Activated T-cell treated with anti-CD3 and anti-CD28 coated beads, Interleukin-2, amount 50 U/mL, for 72 hours (primary cell): ENCODE measurements at regions not wholly inside any gene's neighbourhood (a gene's known extent, or its start where the extent isn't known, plus 50 kb on each side); places are given as distances from the start of the nearest gene placed in this dataset.

Source experiments
- ATAC-seq, 2 donors: fragments of 150-1000 bp; cut with Tn5 transposase; replicated peaks in 1 of 2; 2 replicates each; pipeline ENCODE4 v1.10.0; 2021; ENCODE audit warnings: moderate library complexity in 2 of 2, mild to moderate bottlenecking in 1 of 2
- DNase-seq, 2 donors: peaks; one replicate each; pipeline ENCODE4 v3.0.0; 2021 to 2022; ENCODE audit warnings: mixed read lengths in 1 of 2
- H3K27ac Mint-ChIP-seq: one replicate; pipeline ENCODE4 v1.8.0; 2022; ENCODE audit warnings: mild to moderate bottlenecking, moderate library complexity, mixed read lengths
- H3K27me3 Mint-ChIP-seq: one replicate; pipeline ENCODE4 v1.8.0; 2022; ENCODE audit warnings: low read depth, mixed read lengths
- H3K36me3 Mint-ChIP-seq, 2 donors: one replicate each; pipeline ENCODE4 v1.8.0; 2022; ENCODE audit warnings: mixed read lengths in 2 of 2, mild to moderate bottlenecking in 1 of 2; ENCODE audit not compliant: insufficient read depth in 2 of 2
- H3K4me1 Mint-ChIP-seq: one replicate; pipeline ENCODE4 v1.8.0; 2022; ENCODE audit warnings: low read depth, mixed read lengths
- H3K4me3 Mint-ChIP-seq, 2 donors: one replicate each; pipeline ENCODE4 v1.8.0; 2022; ENCODE audit warnings: mild to moderate bottlenecking in 2 of 2, mixed read lengths in 2 of 2, moderate library complexity in 2 of 2
- H3K9me3 Mint-ChIP-seq, 2 donors: one replicate each; pipeline ENCODE4 v1.8.0; 2022; ENCODE audit warnings: mixed read lengths in 2 of 2

DNA sequence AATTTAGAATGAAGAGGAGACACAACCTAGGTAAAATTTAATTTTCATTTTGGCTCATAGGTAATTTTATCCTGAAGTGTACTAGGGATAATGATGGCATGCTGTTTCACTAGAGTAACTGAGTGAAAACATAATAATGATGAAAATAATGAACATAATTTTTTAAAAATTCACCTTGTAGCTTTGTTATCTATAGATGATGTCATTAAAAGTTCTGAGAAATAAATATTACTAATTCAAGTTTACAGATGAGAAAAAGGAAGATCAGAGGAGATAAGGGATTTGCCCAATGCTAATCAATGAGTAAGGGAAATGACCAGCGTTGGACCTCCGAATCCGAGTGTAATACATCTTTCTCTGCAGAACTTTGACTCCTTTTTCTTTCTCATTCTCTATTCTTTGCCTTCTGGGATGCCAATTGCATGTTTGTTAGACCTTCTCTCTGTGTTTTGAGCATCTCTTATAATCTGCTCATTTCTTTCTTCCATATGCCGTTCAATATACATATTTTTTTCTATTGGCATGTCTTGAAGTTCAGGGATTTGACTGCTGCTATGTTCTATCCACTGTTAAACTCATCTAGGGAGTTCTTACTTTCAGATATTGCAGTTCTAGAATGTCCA is 186.5 kb downstream of the SNX19 start:
- Mint-ChIP-seq H3K4me3 (no peak overlapping the region), H3K9me3 (peaks cover 6 to 8% of the 10 kb centered on the region in 2 donors), H3K36me3 (peaks cover 1 to 5% of the 10 kb centered on the region in 2 donors), H3K4me1 (no peaks in the 10 kb centered on the region), H3K27ac (no peak overlapping the region), H3K27me3 (no peaks in the 10 kb centered on the region)
- ATAC-seq: no peak
- no peak for DNase-seq

GRCh38 chr11:130731401-130731800 is 184.9 kb downstream of the SNX19 start:
- H3K9me3 Mint-ChIP-seq: peaks cover 8 to 13% of the 10 kb centered on the region in 2 donors
- no peak for DNase-seq

DNA sequence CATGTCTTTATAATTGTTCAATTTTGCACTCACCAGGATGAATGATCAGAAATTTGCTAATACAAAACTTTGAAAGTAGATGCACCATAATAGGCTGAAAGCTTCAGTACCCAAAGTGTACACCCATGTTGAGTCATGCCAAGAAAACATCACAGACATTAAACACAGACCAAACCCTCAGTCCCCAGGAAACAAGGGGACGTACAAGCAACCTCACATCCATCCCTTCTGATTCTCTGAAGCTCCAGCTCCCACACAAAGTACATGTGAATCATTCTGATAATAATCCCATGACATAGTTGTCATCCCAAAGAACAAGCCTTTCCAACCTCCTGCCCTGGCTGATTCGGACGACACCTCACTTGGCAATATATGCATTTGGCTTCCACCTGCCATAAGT is 183.8 kb downstream of the SNX19 start:
- no peak for ATAC-seq
- Mint-ChIP-seq H3K27me3 (no peaks in the 10 kb centered on the region), H3K9me3 (peaks cover 8 to 16% of the 10 kb centered on the region in 2 donors)

More at GRCh38 chr11:130731401-130731800, 184.9 kb downstream of the SNX19 start:
- no peaks in the 10 kb centered on the region for H3K27me3 Mint-ChIP-seq
- no peak overlapping the region for H3K27ac Mint-ChIP-seq
- ATAC-seq: no peak
- H3K4me1 Mint-ChIP-seq: no peaks in the 10 kb centered on the region
- no peak overlapping the region for H3K4me3 Mint-ChIP-seq
- H3K36me3 Mint-ChIP-seq: peaks cover 5% of the 10 kb centered on the region in 2 donors

GRCh38 chr11:130737041-130737830 is 179.0 kb downstream of the SNX19 start:
- Mint-ChIP-seq H3K4me3 (no peak overlapping the region), H3K36me3 (peaks cover 4 to 13% of the 10 kb centered on the region in 2 donors), H3K9me3 (peaks cover 11 to 26% of the 10 kb centered on the region in 2 donors), H3K27me3 (no peaks in the 10 kb centered on the region), H3K27ac (no peak overlapping the region), H3K4me1 (no peaks in the 10 kb centered on the region)
- no peak for DNase-seq
- no peak for ATAC-seq

More for the DNA sequence above, 183.8 kb downstream of the SNX19 start:
- H3K27ac Mint-ChIP-seq: no peak overlapping the region
- DNase-seq: no peak
- no peaks in the 10 kb centered on the region for H3K4me1 Mint-ChIP-seq
- H3K4me3 Mint-ChIP-seq: no peak overlapping the region
- peaks cover 5% of the 10 kb centered on the region in 2 donors for H3K36me3 Mint-ChIP-seq

- no peak overlapping the region for H3K27ac Mint-ChIP-seq
- no peaks in the 10 kb centered on the region for H3K27me3 Mint-ChIP-seq
- H3K36me3 Mint-ChIP-seq: peaks cover 4 to 13% of the 10 kb centered on the region in 2 donors
- H3K4me1 Mint-ChIP-seq: no peaks in the 10 kb centered on the region
- H3K4me3 Mint-ChIP-seq: no peak overlapping the region
- DNase-seq (no peak), ATAC-seq (no peak)
- H3K9me3 Mint-ChIP-seq: peaks cover 11 to 26% of the 10 kb centered on the region in 2 donors
Measured at GRCh38 chr11:130737866-130738431, 178.3 kb downstream of the SNX19 start.

- no peak for DNase-seq
- H3K4me3 Mint-ChIP-seq: no peak overlapping the region
- peaks cover 9 to 26% of the 10 kb centered on the region in 2 donors for H3K9me3 Mint-ChIP-seq
Measured at GRCh38 chr11:130738611-130739010, 177.7 kb downstream of the SNX19 start.

GRCh38 chr11:130740819-130741218 is 175.5 kb downstream of the SNX19 start:
- Mint-ChIP-seq H3K4me3 (no peak overlapping the region), H3K4me1 (no peaks in the 10 kb centered on the region), H3K36me3 (peaks cover 2 to 8% of the 10 kb centered on the region in 2 donors), H3K9me3 (peaks cover 5 to 17% of the 10 kb centered on the region in 2 donors), H3K27ac (no peak overlapping the region), H3K27me3 (no peaks in the 10 kb centered on the region)
- ATAC-seq (no peak), DNase-seq (no peak)

More at GRCh38 chr11:130738611-130739010, 177.7 kb downstream of the SNX19 start:
- no peaks in the 10 kb centered on the region for H3K4me1 Mint-ChIP-seq
- no peak for ATAC-seq
- no peaks in the 10 kb centered on the region for H3K27me3 Mint-ChIP-seq
- H3K27ac Mint-ChIP-seq: no peak overlapping the region
- H3K36me3 Mint-ChIP-seq: peaks cover 4 to 13% of the 10 kb centered on the region in 2 donors

GRCh38 chr11:130744794-130745193 is 171.5 kb downstream of the SNX19 start:
- peaks cover 9% of the 10 kb centered on the region for H3K27me3 Mint-ChIP-seq
- H3K36me3 Mint-ChIP-seq: peaks cover 2 to 8% of the 10 kb centered on the region in 2 donors
- H3K27ac Mint-ChIP-seq: no peak overlapping the region
- ATAC-seq (no peak), DNase-seq (no peak)
- H3K4me3 Mint-ChIP-seq: no peak overlapping the region
- H3K4me1 Mint-ChIP-seq: no peaks in the 10 kb centered on the region
- peaks cover 4 to 15% of the 10 kb centered on the region in 2 donors for H3K9me3 Mint-ChIP-seq

GRCh38 chr11:130749216-130749615 is 167.1 kb downstream of the SNX19 start:
- no peak for DNase-seq
- H3K27ac Mint-ChIP-seq: no peak overlapping the region
- H3K9me3 Mint-ChIP-seq: peaks cover 0 to 2% of the 10 kb centered on the region in 2 donors
- ATAC-seq: no peak
- H3K4me1 Mint-ChIP-seq: no peaks in the 10 kb centered on the region
- H3K4me3 Mint-ChIP-seq: no peak overlapping the region
- peaks cover 9% of the 10 kb centered on the region for H3K27me3 Mint-ChIP-seq
- no peaks in the 10 kb centered on the region for H3K36me3 Mint-ChIP-seq

DNA sequence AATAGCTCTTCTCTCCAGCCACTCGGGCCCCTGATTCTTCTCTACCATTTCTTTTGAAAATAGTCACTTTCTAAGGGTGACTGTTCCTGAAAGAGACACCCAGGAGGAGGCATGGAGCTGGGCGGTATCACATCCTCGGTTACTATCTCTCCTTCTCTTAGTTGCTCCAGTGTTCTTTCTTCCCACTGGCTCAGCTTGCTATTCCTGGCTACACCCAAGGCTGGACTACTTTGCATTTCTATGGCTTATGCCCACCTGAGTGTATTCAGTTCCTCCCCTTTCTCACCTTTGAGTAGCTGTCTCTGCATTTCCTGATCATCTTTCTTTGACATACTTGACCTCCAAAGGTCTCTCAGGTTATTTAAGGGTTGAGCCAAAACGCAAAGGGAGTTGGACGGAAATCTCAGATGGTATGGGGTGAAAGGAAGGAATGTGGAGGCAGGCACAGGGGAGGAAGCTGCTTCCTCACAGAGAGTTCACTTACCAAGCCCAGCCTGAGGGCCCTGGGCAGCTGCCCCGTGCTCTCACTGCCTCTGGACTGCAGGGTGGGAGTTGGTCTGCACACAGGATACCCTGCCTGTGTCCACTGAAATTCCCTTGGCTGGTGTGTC is 155.7 kb downstream of the SNX19 start:
- DNase-seq (no peak), ATAC-seq (no peak)
- Mint-ChIP-seq H3K27me3 (no peaks in the 10 kb centered on the region), H3K4me1 (no peaks in the 10 kb centered on the region), H3K9me3 (no peaks in the 10 kb centered on the region), H3K27ac (no peak overlapping the region), H3K4me3 (no peak overlapping the region), H3K36me3 (no peaks in the 10 kb centered on the region)

DNA sequence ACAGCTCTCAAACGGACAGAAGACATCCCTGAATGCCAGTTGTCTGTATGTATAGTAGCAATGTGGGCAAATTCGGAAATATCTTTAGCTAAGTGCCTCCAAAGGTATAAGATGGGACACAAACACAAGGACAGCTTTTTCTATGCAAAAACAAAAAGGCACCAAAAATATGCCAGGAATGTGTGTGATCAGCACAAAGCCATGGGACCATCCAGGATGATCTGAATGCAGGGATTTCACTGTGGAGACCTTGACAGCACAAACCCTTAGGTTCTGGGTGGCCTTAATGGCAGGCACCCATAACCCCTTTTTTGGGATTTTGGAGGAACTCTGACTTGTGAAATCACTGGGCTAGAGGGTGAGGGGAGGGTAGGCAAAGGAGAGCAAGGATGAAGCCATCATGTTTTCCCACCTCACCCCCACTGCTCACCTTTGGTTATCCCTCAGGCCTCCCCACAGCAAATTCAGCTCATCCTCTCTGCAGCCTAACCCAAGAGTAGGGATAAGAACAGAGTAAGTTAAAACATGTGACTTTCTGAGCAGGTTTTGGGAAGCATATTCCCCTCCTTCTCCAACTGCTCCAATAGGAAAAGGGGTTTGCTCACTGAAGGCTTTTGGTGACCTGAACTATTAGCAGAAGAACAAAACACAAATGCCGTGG is 154.6 kb downstream of the SNX19 start:
- Mint-ChIP-seq H3K4me1 (peaks cover 7% of the 10 kb centered on the region), H3K9me3 (no peaks in the 10 kb centered on the region), H3K36me3 (no peaks in the 10 kb centered on the region)

GRCh38 chr11:130762638-130763037 is 153.6 kb downstream of the SNX19 start:
- Mint-ChIP-seq H3K27ac (no peak overlapping the region), H3K9me3 (no peaks in the 10 kb centered on the region), H3K36me3 (no peaks in the 10 kb centered on the region), H3K4me1 (peaks cover 7% of the 10 kb centered on the region), H3K27me3 (no peaks in the 10 kb centered on the region), H3K4me3 (no peak overlapping the region)
- ATAC-seq (no peak), DNase-seq (no peak)

More for the DNA sequence above, 154.6 kb downstream of the SNX19 start:
- H3K27me3 Mint-ChIP-seq: no peaks in the 10 kb centered on the region
- no peak overlapping the region for H3K4me3 Mint-ChIP-seq
- ATAC-seq (no peak), DNase-seq (no peak)
- no peak overlapping the region for H3K27ac Mint-ChIP-seq
